ENCODE measurements at regions not wholly inside any gene's neighbourhood (a gene's known extent, or its start where the extent isn't known, plus 50 kb on each side); places are given as distances from the start of the nearest gene placed in this dataset.

DNA sequence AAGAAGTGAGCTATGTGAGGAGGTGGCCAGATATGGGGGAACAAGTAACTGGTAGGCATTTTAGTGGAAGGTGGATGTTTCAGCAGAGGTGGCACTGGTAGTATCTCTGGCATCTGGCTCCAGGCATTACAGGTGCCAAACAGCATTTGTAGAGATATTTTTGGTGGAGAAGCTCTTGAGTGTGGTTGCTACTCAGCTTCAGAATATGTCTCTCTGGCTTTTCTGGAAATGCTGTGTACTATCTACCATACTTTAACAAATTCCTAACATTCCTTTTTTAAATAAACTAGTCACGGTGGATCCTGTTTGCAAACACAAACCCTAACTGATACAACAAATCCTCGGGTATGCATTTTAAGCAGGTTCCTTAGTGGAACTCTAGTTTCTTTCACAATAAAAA lies 128.0 kb downstream of the BARX2 start:
- POLR2A ChIA-PET = no interaction called here
- TF ChIP-seq, protein P1, sequence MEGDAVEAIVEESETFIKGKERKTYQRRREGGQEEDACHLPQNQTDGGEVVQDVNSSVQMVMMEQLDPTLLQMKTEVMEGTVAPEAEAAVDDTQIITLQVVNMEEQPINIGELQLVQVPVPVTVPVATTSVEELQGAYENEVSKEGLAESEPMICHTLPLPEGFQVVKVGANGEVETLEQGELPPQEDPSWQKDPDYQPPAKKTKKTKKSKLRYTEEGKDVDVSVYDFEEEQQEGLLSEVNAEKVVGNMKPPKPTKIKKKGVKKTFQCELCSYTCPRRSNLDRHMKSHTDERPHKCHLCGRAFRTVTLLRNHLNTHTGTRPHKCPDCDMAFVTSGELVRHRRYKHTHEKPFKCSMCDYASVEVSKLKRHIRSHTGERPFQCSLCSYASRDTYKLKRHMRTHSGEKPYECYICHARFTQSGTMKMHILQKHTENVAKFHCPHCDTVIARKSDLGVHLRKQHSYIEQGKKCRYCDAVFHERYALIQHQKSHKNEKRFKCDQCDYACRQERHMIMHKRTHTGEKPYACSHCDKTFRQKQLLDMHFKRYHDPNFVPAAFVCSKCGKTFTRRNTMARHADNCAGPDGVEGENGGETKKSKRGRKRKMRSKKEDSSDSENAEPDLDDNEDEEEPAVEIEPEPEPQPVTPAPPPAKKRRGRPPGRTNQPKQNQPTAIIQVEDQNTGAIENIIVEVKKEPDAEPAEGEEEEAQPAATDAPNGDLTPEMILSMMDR (IDR thresholded peaks at IDR 0.05; ENCODE audit: control extremely low read depth, extremely low read depth, low read depth, missing control alignments) = no peak
- no peak for DNase-seq (ENCODE audit: extremely low spot score)
- CTCF ChIA-PET = no interaction called here

DNA sequence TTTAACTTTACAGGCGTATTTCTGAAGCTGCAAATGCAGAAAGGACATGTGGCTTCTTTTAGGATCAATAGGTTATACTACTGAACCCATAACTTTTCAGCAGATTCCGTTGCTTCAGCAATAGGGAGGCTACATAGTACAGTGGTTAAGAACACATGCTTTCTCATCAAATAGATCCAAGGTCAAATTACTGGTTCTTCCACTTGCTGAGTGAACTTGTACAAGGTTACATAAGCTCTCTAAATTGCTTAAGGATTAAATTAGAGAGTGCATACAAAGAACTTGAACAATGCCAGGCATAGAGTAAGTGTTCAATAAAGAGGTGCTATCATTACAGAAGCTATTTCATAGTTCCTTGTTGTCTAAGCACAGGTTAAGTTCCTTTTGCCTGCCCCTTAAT lies 129.6 kb downstream of the BARX2 start:
- ChIA-PET POLR2A (no interaction called here), CTCF (no interaction called here)
- TF ChIP-seq, protein P1 (IDR thresholded peaks at IDR 0.05; ENCODE audit: control extremely low read depth, extremely low read depth, low read depth, missing control alignments) = no peak
- DNase-seq (ENCODE audit: extremely low spot score) = no peak

DNA sequence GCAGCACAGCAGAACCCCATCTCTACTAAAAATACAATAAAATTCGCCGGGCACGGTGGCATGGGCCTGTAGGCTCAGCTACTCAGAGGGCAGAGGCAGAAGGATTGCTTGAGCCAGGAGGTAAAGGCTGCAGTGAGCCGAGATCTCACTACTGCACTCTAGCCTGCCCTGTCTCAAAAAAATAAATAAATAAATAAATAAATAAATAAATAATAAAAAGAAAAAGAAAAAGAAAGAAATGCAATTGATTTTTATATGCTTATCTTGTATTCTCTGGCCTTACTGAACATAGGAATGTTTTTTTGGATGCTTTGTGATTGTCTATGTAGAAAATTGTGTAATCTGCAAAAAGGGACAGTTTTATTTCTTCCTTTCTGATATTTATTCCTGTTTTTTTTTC lies 132.5 kb downstream of the BARX2 start:
- ChIA-PET POLR2A (no interaction called here), CTCF (no interaction called here)
- TF ChIP-seq, protein P1 (IDR thresholded peaks at IDR 0.05; ENCODE audit: control extremely low read depth, extremely low read depth, low read depth, missing control alignments) = no peak
- DNase-seq (ENCODE audit: extremely low spot score) = no peak

DNA sequence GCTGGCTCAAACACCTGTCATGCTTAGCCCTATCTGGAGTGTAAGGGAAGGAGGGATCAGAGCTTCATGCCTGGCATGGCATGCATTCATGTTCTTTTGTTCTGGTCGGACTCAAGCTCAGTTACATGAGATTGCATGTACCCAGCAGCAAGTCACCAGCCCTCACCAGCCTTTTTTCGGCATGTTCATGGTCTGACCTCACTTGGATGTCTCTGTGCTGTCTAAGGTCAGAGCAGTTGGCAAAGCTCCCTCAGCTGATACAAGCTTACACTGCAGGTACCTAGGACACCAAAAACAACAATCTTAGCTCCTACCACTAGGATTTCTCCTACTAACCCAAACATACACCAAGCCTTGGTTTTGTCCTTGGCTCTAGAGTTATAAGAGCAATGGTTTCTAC lies 152.6 kb downstream of the BARX2 start:
- ChIA-PET POLR2A (no interaction called here), CTCF (no interaction called here)
- TF ChIP-seq, protein P1 (IDR thresholded peaks at IDR 0.05; ENCODE audit: control extremely low read depth, extremely low read depth, low read depth, missing control alignments) = no peak
- DNase-seq (ENCODE audit: extremely low spot score) = no peak

DNA sequence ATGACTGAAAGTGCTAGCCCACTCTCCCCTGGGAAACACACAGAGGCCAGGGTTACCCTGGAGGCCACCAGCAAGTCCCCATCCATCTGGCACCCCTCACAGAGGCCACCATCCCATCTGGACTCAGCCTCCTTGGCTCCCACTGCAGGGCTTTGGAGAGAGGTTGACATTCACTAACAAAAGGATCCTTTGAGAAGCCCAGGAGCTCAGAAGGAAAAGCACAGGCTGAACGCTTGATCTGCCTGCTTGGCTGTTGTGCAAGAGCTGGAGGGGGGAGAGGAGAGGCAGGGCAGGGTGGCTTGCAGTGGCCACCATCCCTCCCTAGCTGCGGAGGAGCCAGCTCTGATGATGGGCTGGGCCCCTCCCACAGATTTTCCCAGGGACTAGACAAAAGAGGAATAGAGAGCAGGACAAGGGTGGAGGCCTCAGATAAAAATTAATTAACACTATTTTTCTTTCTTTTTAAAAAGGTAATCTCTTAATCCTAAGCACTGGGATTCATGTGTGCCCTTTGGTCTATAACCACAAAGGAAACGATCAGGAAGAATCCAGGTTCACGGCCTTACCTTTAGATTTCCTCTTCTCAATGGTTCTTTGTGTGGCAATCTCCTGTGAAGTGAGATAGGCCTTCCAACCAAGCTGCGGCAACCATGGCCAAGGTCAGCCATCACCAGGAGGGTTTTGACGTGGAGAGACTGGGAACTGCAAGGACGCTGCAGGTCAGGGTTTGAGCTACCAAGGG lies 154.7 kb downstream of the BARX2 start:
- CTCF ChIA-PET = no interaction called here
- no peak for DNase-seq (ENCODE audit: extremely low spot score)
- POLR2A ChIA-PET = no interaction called here
- TF ChIP-seq, protein P1 (IDR thresholded peaks at IDR 0.05; ENCODE audit: control extremely low read depth, extremely low read depth, low read depth, missing control alignments) = no peak

DNA sequence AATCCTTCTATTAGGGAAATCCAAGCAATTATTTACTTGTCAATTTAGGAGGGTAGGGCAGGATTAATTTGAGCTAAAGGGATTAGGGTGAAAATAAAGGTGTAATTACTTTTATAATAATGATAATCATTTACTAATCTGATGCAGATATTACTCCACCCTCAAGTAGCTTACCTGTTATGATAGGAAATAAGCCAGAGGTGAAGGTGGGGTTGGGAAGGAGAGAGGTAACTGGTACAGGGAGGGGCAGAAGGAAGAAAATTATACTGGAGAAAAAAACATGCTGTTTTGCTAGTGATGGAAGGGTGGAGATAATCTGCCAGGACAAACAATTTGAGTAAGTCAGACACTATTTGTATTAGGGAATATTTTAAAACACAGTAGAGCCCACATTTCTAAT lies 157.7 kb downstream of the BARX2 start:
- no peak for DNase-seq (ENCODE audit: extremely low spot score)
- POLR2A ChIA-PET = no interaction called here
- CTCF ChIA-PET = no interaction called here
- TF ChIP-seq, protein P1 (IDR thresholded peaks at IDR 0.05; ENCODE audit: control extremely low read depth, extremely low read depth, low read depth, missing control alignments) = no peak
